K562 (cell line): ENCODE measurements at regions not wholly inside any gene's neighbourhood (a gene's known extent, or its start where the extent isn't known, plus 50 kb on each side); places are given as distances from the start of the nearest gene placed in this dataset.

ENCODE experiments used
- ATAC-seq: fragments of 200-7000 bp; cut with Tn5 transposase; 3 replicates; pipeline ENCODE4 v1.9.1; 2020; ENCODE audit warnings: moderate library complexity
- BruUV-seq: library from RNA; stranded (reverse); fragments of 400-500 nt; replicated peaks from 2 replicates; lab custom pipeline; 2021; lab: Mats Ljungman, UMichigan
- CTCF ChIA-PET: fragments of 300-600 bp; formaldehyde crosslinking; extraction: SDS; loops from one replicate; lab custom pipeline; 2021; ENCODE audit warnings: low intra/inter-chr PET ratio; lab: Yijun Ruan, JAX
- POLR2A ChIA-PET: fragments of 300-600, 350-650 bp; sonication (Branson Sonifier 250); formaldehyde crosslinking; extraction: SDS; loops from one replicate; lab custom pipeline; 2021; ENCODE audit warnings: antibody characterized with exemption, inconsistent platforms; lab: Yijun Ruan, JAX
- DNase-seq, 4 experiments: peaks; one replicate each; pipeline versions ENCODE4 v3.0.0 to v3.0.0-alpha.2; 2011 to 2018; ENCODE audit warnings: low spot score in 3 of 4, mixed read lengths in 3 of 4; ENCODE audit errors: extremely low read depth in 1 of 4
- FAIRE-seq: peaks from 2 replicates; lab custom pipeline; 2011; peaks lifted over from hg19 to GRCh38; lab: Jason Lieb, UNC
- H2AFZ ChIP-seq: 2 replicates; pipeline ENCODE4 v1.6.0; 2011; ENCODE audit warnings: low read depth, low read length, control low read depth, inconsistent platforms
- H3K27ac ChIP-seq: fragments of 200-600 bp; 3 replicates; pipeline ENCODE4 v1.8.0; 2011; ENCODE audit warnings: low read depth, mild to moderate bottlenecking, control low read depth, inconsistent platforms, low read length, moderate library complexity, mixed read lengths; ENCODE audit errors: extremely low read depth
- H3K27me3 ChIP-seq, 2 experiments: fragments of 300-600 bp in 1 of 2; 2 replicates in 1 of 2; 3 replicates in 1 of 2; pipeline versions ENCODE4 v1.6.0 to v1.8.0; 2011; ENCODE audit warnings: inconsistent platforms in 2 of 2, low read length in 2 of 2, mild to moderate bottlenecking in 1 of 2, mixed read lengths in 1 of 2, moderate library complexity in 1 of 2; ENCODE audit not compliant: control insufficient read depth in 2 of 2, insufficient read depth in 2 of 2
- H3K36me3 ChIP-seq: fragments of 300-600 bp; 3 replicates; pipeline ENCODE4 v1.8.0; 2011; ENCODE audit warnings: mild to moderate bottlenecking, low read length, inconsistent platforms; ENCODE audit not compliant: control insufficient read depth, insufficient read depth
- H3K4me1 ChIP-seq, 2 experiments: fragments of 200-600 bp in 1 of 2; replicated peaks in 1 of 2; 2 replicates in 1 of 2; 3 replicates in 1 of 2; pipeline versions ENCODE4 v1.5.1 to v1.8.0; 2011; ENCODE audit warnings: inconsistent platforms in 2 of 2, low read length in 2 of 2, mild to moderate bottlenecking in 1 of 2, mixed read lengths in 1 of 2, moderate library complexity in 1 of 2; ENCODE audit not compliant: control insufficient read depth in 2 of 2, insufficient read depth in 2 of 2
- H3K4me2 ChIP-seq: 2 replicates; pipeline ENCODE4 v1.6.1; 2011; ENCODE audit warnings: low read length, control low read depth, inconsistent platforms, mixed read lengths; ENCODE audit not compliant: insufficient read depth
- H3K4me3 ChIP-seq: fragments of 200-600 bp; sonication (generic), shearing (Covaris generic); 2 replicates; pipeline ENCODE4 v1.5.1; 2016; ENCODE audit warnings: control low read depth, inconsistent platforms
- H3K79me2 ChIP-seq: fragments of 200-600 bp; 3 replicates; pipeline ENCODE4 v1.8.0; 2011; ENCODE audit warnings: low read length, inconsistent platforms; ENCODE audit not compliant: control insufficient read depth, insufficient read depth
- H3K9ac ChIP-seq, 2 experiments: 2 replicates each; pipeline versions ENCODE4 v1.6.0 to v1.6.1; 2011; ENCODE audit warnings: low read depth in 2 of 2, low read length in 2 of 2, control low read depth in 1 of 2, inconsistent platforms in 1 of 2, mild to moderate bottlenecking in 1 of 2, mixed read lengths in 1 of 2; ENCODE audit not compliant: insufficient read depth in 1 of 2
- H3K9me1 ChIP-seq: one replicate; pipeline ENCODE4 v1.6.0; 2011; ENCODE audit warnings: inconsistent platforms, mild to moderate bottlenecking, low read length, moderate library complexity; ENCODE audit not compliant: control insufficient read depth, insufficient read depth
- H3K9me3 ChIP-seq: replicated peaks from 2 replicates; pipeline ENCODE4 v1.5.1; 2011; ENCODE audit warnings: low read depth, low read length, inconsistent platforms; ENCODE audit not compliant: control insufficient read depth, insufficient read depth
- H4K20me1 ChIP-seq: replicated peaks from 2 replicates; pipeline ENCODE4 v1.6.1; 2011; ENCODE audit warnings: low read length, inconsistent platforms, mixed read lengths; ENCODE audit not compliant: control insufficient read depth, insufficient read depth
- BRCA1 ChIP-seq, 2 experiments: fragments of 450-650 bp in 1 of 2; sonication (generic) in 1 of 2; formaldehyde crosslinking in 1 of 2; IDR thresholded peaks; 2 replicates each; pipeline versions ENCODE4 v1.5.0 to v1.6.1; 2017 to 2020; ENCODE audit warnings: mild to moderate bottlenecking in 1 of 2, missing genetic modification reagents in 1 of 2
- CHD1 ChIP-seq: fragments of 200-600 bp; sonication (generic); IDR thresholded peaks from one replicate; pipeline ENCODE4 v1.6.1; 2012; ENCODE audit warnings: mild to moderate bottlenecking, moderate library complexity, low read length, inconsistent platforms
- CREM ChIP-seq: IDR thresholded peaks from 2 replicates; pipeline ENCODE4 v1.6.1; 2014; ENCODE audit warnings: antibody characterized with exemption, low read depth
- HOXB6 ChIP-seq: fragments of 250-450 bp; sonication (Bioruptor Pico); IDR thresholded peaks from 2 replicates; pipeline ENCODE4 v1.5.1; 2022; ENCODE audit warnings: mild to moderate bottlenecking, borderline replicate concordance
- KLF16 ChIP-seq: IDR thresholded peaks from 2 replicates; pipeline ENCODE4 v1.6.1; 2016; ENCODE audit warnings: antibody characterized with exemption
- NCOA1 ChIP-seq: fragments of 450-650 bp; IDR thresholded peaks from 2 replicates; pipeline ENCODE4 v1.6.1; 2016; ENCODE audit warnings: low read depth
- NEUROD1 ChIP-seq: fragments of 150-350 bp; IDR thresholded peaks from 2 replicates; pipeline ENCODE4 v1.6.1; 2014; ENCODE audit warnings: borderline replicate concordance, low read length, low read depth; ENCODE audit not compliant: partially characterized antibody
- NFYB ChIP-seq: IDR thresholded peaks from 2 replicates; pipeline ENCODE4 v1.6.1; 2011; ENCODE audit warnings: mild to moderate bottlenecking, moderate library complexity; ENCODE audit not compliant: insufficient read length; ENCODE audit errors: extremely low read depth
- POLR2AphosphoS5 ChIP-seq: IDR thresholded peaks from 2 replicates; pipeline ENCODE4 v1.6.1; 2011; ENCODE audit warnings: mild to moderate bottlenecking, low read depth, low read length, moderate library complexity; ENCODE audit not compliant: control insufficient read depth, insufficient read depth
- TEAD2 ChIP-seq: fragments of 450-650 bp; IDR thresholded peaks from 2 replicates; pipeline ENCODE4 v1.6.1; 2016; ENCODE audit warnings: missing genetic modification characterization, control low read depth, missing compliant biosample characterization
- YY1 ChIP-seq, 3 experiments: IDR thresholded peaks; 2 replicates each; pipeline ENCODE4 v1.6.1; 2011; ENCODE audit warnings: low read length in 2 of 3, mild to moderate bottlenecking in 2 of 3, moderate library complexity in 2 of 3, borderline replicate concordance in 1 of 3, control low read depth in 1 of 3, low read depth in 1 of 3; ENCODE audit not compliant: insufficient read depth in 3 of 3, insufficient replicate concordance in 2 of 3, control insufficient read depth in 1 of 3, insufficient read length in 1 of 3; ENCODE audit errors: extremely low read depth in 1 of 3
- ZNF134 ChIP-seq: fragments of 250-450 bp; sonication (Bioruptor Pico); conservative IDR thresholded peaks from 2 replicates; pipeline ENCODE4 v1.4.0; 2020
- ZNF232 ChIP-seq: sonication (generic); formaldehyde crosslinking; IDR thresholded peaks from 2 replicates; pipeline ENCODE4 v1.8.0; 2022; ENCODE audit warnings: mild to moderate bottlenecking, missing genetic modification reagents
- ZNF274 ChIP-seq: IDR thresholded peaks from 2 replicates; pipeline ENCODE4 v1.6.1; 2011; ENCODE audit warnings: low read depth, mild to moderate bottlenecking, low read length, moderate library complexity, borderline replicate concordance
- ZNF384 ChIP-seq: IDR thresholded peaks from 2 replicates; pipeline ENCODE4 v1.6.1; 2012; ENCODE audit warnings: low read depth, low read length, improper control_type of control experiment
- ZNF764 ChIP-seq: fragments of 250-450 bp; sonication (Bioruptor Pico); IDR thresholded peaks from 2 replicates; pipeline ENCODE4 v1.4.0; 2020; ENCODE audit warnings: low read depth, mild to moderate bottlenecking, moderate library complexity
- WGBS: fragments of 100-300 bp; shearing (Covaris generic); methylation state at CpG from one replicate; pipeline ENCODE4 v1.1.6; 2016; ENCODE audit warnings: low coverage, mixed read lengths; ENCODE audit not compliant: insufficient coverage; ENCODE audit errors: missing lambda C conversion rate; 5-methylcytosine and 5-hydroxymethylcytosine counted together
- in situ Hi-C: fragments of 300-500 bp; cut with MboI; formaldehyde crosslinking; loops from 4 replicates; pipeline ENCODE4 v1.15.0; 2018; ENCODE audit warnings: inconsistent platforms, mixed read lengths
- intact Hi-C: fragments of 100-400 bp; cut with micrococcal nuclease; formaldehyde crosslinking; loops from 2 replicates; pipeline ENCODE4 v1.14.2; 2022
- TF ChIP-seq, protein P1 (sequence below): sonication (generic); formaldehyde crosslinking; IDR thresholded peaks from 2 replicates; pipeline ENCODE4 v1.8.0; 2022; ENCODE audit warnings: mild to moderate bottlenecking, missing genetic modification reagents
- TF ChIP-seq, protein P2 (sequence below): fragments of 450-650 bp; IDR thresholded peaks from 2 replicates; pipeline ENCODE4 v1.7.1; 2018; ENCODE audit warnings: mild to moderate bottlenecking, low read depth; ENCODE audit not compliant: partially characterized antibody

DNA sequence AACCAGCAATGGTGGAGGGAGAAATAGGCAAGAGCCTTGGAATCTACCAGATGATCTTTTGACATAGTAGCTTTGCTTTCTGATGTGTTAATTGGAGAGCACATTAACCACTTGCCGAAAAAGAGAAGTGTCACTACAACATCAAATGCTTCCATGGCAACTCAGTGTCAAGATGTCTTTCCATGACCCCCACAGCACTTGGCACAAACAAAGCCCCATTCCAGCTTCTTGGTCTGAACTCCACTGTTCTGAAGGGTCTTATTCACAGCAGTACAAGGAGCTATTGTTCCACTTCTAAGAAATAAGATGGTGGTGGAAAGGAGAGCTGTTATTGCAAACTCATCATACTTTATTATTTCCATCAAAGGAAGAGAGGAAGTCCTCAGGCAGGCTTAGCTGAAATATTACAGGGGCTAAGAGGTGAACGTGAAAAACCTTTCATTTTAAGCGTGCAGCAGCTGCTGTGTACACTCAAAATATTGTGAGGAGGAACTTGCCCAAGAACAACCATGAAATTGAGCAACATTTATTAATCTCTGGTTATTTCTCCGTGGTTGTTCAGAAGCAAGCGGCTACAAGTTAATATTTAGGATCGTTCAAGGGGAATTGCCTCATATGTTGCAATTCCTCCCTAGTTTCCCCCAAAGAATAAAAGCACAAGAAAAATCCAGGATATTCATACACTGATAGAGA, 354.8 kb upstream of the CELF2 start (continued):
- TF ChIP-seq, protein P1, sequence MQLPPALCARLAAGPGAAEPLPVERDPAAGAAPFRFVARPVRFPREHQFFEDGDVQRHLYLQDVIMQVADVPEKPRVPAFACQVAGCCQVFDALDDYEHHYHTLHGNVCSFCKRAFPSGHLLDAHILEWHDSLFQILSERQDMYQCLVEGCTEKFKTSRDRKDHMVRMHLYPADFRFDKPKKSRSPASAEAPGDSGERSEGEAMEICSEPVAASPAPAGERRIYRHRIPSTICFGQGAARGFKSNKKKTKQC, result no peak
- TF ChIP-seq BRCA1 (IDR thresholded peaks at IDR 0.05) (no peak), BRCA1 (CRISPR knock-in tag; IDR thresholded peaks at IDR 0.05) (no peak), NEUROD1 (no peak)
- TF ChIP-seq, protein P2, sequence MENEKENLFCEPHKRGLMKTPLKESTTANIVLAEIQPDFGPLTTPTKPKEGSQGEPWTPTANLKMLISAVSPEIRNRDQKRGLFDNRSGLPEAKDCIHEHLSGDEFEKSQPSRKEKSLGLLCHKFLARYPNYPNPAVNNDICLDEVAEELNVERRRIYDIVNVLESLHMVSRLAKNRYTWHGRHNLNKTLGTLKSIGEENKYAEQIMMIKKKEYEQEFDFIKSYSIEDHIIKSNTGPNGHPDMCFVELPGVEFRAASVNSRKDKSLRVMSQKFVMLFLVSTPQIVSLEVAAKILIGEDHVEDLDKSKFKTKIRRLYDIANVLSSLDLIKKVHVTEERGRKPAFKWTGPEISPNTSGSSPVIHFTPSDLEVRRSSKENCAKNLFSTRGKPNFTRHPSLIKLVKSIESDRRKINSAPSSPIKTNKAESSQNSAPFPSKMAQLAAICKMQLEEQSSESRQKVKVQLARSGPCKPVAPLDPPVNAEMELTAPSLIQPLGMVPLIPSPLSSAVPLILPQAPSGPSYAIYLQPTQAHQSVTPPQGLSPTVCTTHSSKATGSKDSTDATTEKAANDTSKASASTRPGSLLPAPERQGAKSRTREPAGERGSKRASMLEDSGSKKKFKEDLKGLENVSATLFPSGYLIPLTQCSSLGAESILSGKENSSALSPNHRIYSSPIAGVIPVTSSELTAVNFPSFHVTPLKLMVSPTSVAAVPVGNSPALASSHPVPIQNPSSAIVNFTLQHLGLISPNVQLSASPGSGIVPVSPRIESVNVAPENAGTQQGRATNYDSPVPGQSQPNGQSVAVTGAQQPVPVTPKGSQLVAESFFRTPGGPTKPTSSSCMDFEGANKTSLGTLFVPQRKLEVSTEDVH, result no peak

DNA sequence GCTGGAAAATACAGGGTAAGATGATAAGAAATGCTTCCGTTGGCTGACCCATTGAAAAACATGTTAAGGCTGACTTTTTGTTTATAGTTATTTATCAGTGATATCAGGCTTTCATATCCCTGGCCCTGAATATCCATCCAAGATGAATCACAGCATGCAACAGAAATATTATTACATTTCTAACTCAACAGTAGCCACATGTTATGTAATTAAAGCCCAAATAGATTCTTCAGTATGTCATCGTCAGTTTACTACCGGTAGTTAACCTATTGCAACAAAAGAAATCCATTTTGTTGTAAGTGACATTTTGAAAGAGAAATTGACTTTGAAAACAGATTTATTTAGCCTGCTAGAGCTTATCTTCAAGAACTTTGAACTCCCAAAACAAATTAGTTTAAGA, 354.1 kb upstream of the CELF2 start:
- H3K36me3 ChIP-seq, result no peaks in the 10 kb centered on the region
- no peaks in the 10 kb centered on the region for H3K4me1 ChIP-seq
- no peaks in the 10 kb centered on the region for H3K9me3 ChIP-seq
- WGBS, result 2% methylated on average over 3 of the region's 3 CpGs
- ChIA-PET CTCF (no interaction called here), POLR2A (no interaction called here)
- H3K9me1 ChIP-seq, result no peaks in the 10 kb centered on the region
- intact Hi-C loops (no loop called here), in situ Hi-C loops (no loop called here)
- no peak overlapping the region for H3K27ac ChIP-seq
- TF ChIP-seq TEAD2, result no peak
- TF ChIP-seq POLR2AphosphoS5, result no peak
- no peak for TF ChIP-seq YY1 (IDR thresholded peaks at IDR 0.05; ENCODE audit: borderline replicate concordance in 1 of 3, control insufficient read depth in 1 of 3, extremely low read depth in 1 of 3, insufficient read depth in 3 of 3, insufficient read length in 1 of 3, insufficient replicate concordance in 2 of 3, low read depth in 1 of 3, low read length in 2 of 3)
- no peak for TF ChIP-seq ZNF232 (CRISPR knock-in tag)
- TF ChIP-seq ZNF764 (CRISPR knock-in tag), result no peak
- no peak for TF ChIP-seq ZNF134 (CRISPR knock-in tag)
- no peak for TF ChIP-seq NCOA1
- no peak for TF ChIP-seq HOXB6
- TF ChIP-seq ZNF384, result no peak
- TF ChIP-seq NFYB, result no peak
- no peak for TF ChIP-seq CREM
- TF ChIP-seq CHD1, result no peak
- TF ChIP-seq ZNF274, result no peak
- TF ChIP-seq KLF16, result no peak
- H3K4me2 ChIP-seq, result no peak overlapping the region
- no peak overlapping the region for H2AFZ ChIP-seq
- BruUV-seq, result no TSS peak
- H3K9ac ChIP-seq, result no peak overlapping the region
- H3K4me3 ChIP-seq, result no peak overlapping the region
- H3K79me2 ChIP-seq, result no peaks in the 10 kb centered on the region
- ATAC-seq, result no peak
- no peaks in the 10 kb centered on the region for H4K20me1 ChIP-seq
- no peak for DNase-seq
- FAIRE-seq, result no peak
- no peaks in the 10 kb centered on the region for H3K27me3 ChIP-seq
